Parathyroid adenoma (tissue), 2 donors: ENCODE measurements at regions not wholly inside any gene's neighbourhood (a gene's known extent, or its start where the extent isn't known, plus 50 kb on each side); places are given as distances from the start of the nearest gene placed in this dataset.
"Not testable (repeated sequence)": the region's sequence is repeated elsewhere in the genome, so short reads cannot be mapped to it uniquely, and the experiment has no call there.

Experiments
- H2AFZ ChIP-seq: fragments of 300-600 bp; sonication (generic); one replicate; pipeline ENCODE4 v1.7.0; 2017; ENCODE audit warnings: antibody characterized with exemption, mild to moderate bottlenecking
- H3K27ac ChIP-seq: fragments of 300-600 bp; sonication (generic); one replicate; pipeline ENCODE4 v1.7.0; 2017
- H3K27me3 ChIP-seq: fragments of 300-600 bp; sonication (generic); one replicate; pipeline ENCODE4 v1.7.0; 2017; ENCODE audit warnings: low read length; ENCODE audit not compliant: control insufficient read depth, insufficient read depth
- H3K36me3 ChIP-seq: fragments of 300-600 bp; sonication (generic); one replicate; pipeline ENCODE4 v1.7.0; 2017; ENCODE audit warnings: low read length; ENCODE audit not compliant: control insufficient read depth, insufficient read depth
- H3K4me1 ChIP-seq: fragments of 300-600 bp; sonication (generic); one replicate; pipeline ENCODE4 v1.7.0; 2017; ENCODE audit warnings: control low read depth
- H3K4me2 ChIP-seq: fragments of 300-600 bp; sonication (generic); one replicate; pipeline ENCODE4 v1.7.0; 2017; ENCODE audit warnings: low read length
- H3K4me3 ChIP-seq: fragments of 300-600 bp; sonication (generic); one replicate; pipeline ENCODE4 v1.7.0; 2017; ENCODE audit warnings: low read depth, low read length
- H3K79me2 ChIP-seq: fragments of 300-600 bp; sonication (generic); one replicate; pipeline ENCODE4 v1.7.0; 2017; ENCODE audit warnings: control low read depth
- H3K9ac ChIP-seq: fragments of 300-600 bp; sonication (generic); one replicate; pipeline ENCODE4 v1.7.0; 2017; ENCODE audit warnings: mild to moderate bottlenecking
- H3K9me3 ChIP-seq: fragments of 300-600 bp; sonication (generic); one replicate; pipeline ENCODE4 v1.7.0; 2017; ENCODE audit warnings: low read length; ENCODE audit not compliant: control insufficient read depth
- donor health status: primary hyperparathyroidism.

- not testable (repeated sequence) for H3K79me2 ChIP-seq, H3K4me2 ChIP-seq, H3K9ac ChIP-seq, H3K4me3 ChIP-seq, H3K9me3 ChIP-seq, H3K36me3 ChIP-seq, H3K27me3 ChIP-seq, H2AFZ ChIP-seq
- H3K27ac ChIP-seq, result peak overlapping the region; percentile 60
- H3K4me1 ChIP-seq, result peaks cover 14% of the 10 kb centered on the region
These were observed 122.4 kb downstream of the NPIPB11 start for GRCh38 chr16:29284159-29284558.

- not testable (repeated sequence) for H3K79me2 ChIP-seq, H3K4me2 ChIP-seq, H3K9me3 ChIP-seq, H3K36me3 ChIP-seq, H3K4me1 ChIP-seq, H3K27me3 ChIP-seq, H3K9ac ChIP-seq, H3K4me3 ChIP-seq, H2AFZ ChIP-seq, H3K27ac ChIP-seq
These were observed 128.2 kb downstream of the NPIPB11 start for GRCh38 chr16:29278097-29278871.

- H3K27me3 ChIP-seq, H3K4me3 ChIP-seq, H3K4me1 ChIP-seq, H3K9ac ChIP-seq, H3K9me3 ChIP-seq, H3K79me2 ChIP-seq, H3K27ac ChIP-seq, H3K36me3 ChIP-seq, H2AFZ ChIP-seq, H3K4me2 ChIP-seq: not testable (repeated sequence)
These were observed 130.1 kb downstream of the NPIPB11 start for GRCh38 chr16:29276446-29276845.

GRCh38 chr16:29274055-29275035, 132.2 kb downstream of the NPIPB11 start:
- H2AFZ ChIP-seq, H3K4me3 ChIP-seq, H3K27me3 ChIP-seq, H3K79me2 ChIP-seq, H3K4me1 ChIP-seq, H3K27ac ChIP-seq, H3K9me3 ChIP-seq, H3K9ac ChIP-seq, H3K4me2 ChIP-seq, H3K36me3 ChIP-seq: not testable (repeated sequence)

- not testable (repeated sequence) for H3K9me3 ChIP-seq, H3K36me3 ChIP-seq, H3K27ac ChIP-seq, H3K9ac ChIP-seq, H3K27me3 ChIP-seq, H3K4me3 ChIP-seq, H2AFZ ChIP-seq, H3K4me2 ChIP-seq, H3K79me2 ChIP-seq, H3K4me1 ChIP-seq
These were observed 133.0 kb downstream of the NPIPB11 start for GRCh38 chr16:29273298-29274054.

- not testable (repeated sequence) for H3K79me2 ChIP-seq, H3K4me1 ChIP-seq, H3K27me3 ChIP-seq, H3K9ac ChIP-seq, H3K4me2 ChIP-seq, H3K9me3 ChIP-seq, H3K36me3 ChIP-seq, H3K27ac ChIP-seq, H2AFZ ChIP-seq, H3K4me3 ChIP-seq
These were observed 134.5 kb downstream of the NPIPB11 start for GRCh38 chr16:29271721-29272675.

- not testable (repeated sequence) for H3K4me3 ChIP-seq, H3K27me3 ChIP-seq, H3K4me2 ChIP-seq, H3K36me3 ChIP-seq, H3K9ac ChIP-seq, H2AFZ ChIP-seq, H3K9me3 ChIP-seq, H3K27ac ChIP-seq, H3K4me1 ChIP-seq, H3K79me2 ChIP-seq
These were observed 135.6 kb downstream of the NPIPB11 start for GRCh38 chr16:29270923-29271322.

GRCh38 chr16:29270033-29270432, 136.5 kb downstream of the NPIPB11 start:
- not testable (repeated sequence) for H3K4me1 ChIP-seq, H3K36me3 ChIP-seq, H3K27ac ChIP-seq, H3K27me3 ChIP-seq, H3K4me2 ChIP-seq, H3K9ac ChIP-seq, H2AFZ ChIP-seq, H3K79me2 ChIP-seq, H3K9me3 ChIP-seq, H3K4me3 ChIP-seq

- H3K36me3 ChIP-seq, H3K27ac ChIP-seq, H3K27me3 ChIP-seq, H2AFZ ChIP-seq, H3K9ac ChIP-seq, H3K4me3 ChIP-seq, H3K4me2 ChIP-seq, H3K79me2 ChIP-seq, H3K9me3 ChIP-seq: not testable (repeated sequence)
- peaks cover 13% of the 10 kb centered on the region for H3K4me1 ChIP-seq
These were observed 137.2 kb downstream of the NPIPB11 start for GRCh38 chr16:29269192-29269811.
